ENCODE measurements at regions not wholly inside any gene's neighbourhood (a gene's known extent, or its start where the extent isn't known, plus 50 kb on each side); places are given as distances from the start of the nearest gene placed in this dataset.

DNA sequence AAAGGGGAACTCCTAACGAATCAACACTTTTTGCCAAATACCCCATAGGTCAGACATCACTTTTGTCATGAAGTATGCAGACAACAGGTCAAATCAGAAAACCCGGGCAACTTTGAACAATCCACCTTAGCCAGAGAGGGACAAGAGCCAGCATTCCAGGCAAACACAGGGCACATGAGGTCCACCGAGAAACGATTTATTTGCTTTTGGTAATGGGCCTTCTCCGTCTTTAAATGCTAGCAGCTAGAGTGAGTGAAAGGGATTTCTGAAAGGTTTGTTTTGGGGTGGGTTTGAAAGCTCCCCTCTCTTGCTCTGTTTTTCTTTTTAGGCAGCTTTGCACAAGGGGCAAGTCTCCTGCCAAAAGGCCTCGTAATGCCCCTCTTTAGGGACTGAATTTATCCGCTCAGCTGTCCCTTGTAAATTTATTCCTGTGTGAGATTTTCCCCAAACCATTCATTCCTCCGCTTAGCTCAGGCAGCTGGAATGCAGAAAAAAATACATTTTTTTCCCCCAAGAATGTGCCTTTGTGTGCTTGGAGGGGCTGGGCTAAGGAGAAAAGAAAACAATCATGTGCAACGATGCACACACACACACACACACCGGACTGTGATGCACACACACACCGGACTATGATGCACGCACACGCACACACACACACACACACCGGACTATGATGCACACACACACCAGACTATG lies 196.9 kb downstream of the SNX19 start:
- TF ChIP-seq, protein P1, sequence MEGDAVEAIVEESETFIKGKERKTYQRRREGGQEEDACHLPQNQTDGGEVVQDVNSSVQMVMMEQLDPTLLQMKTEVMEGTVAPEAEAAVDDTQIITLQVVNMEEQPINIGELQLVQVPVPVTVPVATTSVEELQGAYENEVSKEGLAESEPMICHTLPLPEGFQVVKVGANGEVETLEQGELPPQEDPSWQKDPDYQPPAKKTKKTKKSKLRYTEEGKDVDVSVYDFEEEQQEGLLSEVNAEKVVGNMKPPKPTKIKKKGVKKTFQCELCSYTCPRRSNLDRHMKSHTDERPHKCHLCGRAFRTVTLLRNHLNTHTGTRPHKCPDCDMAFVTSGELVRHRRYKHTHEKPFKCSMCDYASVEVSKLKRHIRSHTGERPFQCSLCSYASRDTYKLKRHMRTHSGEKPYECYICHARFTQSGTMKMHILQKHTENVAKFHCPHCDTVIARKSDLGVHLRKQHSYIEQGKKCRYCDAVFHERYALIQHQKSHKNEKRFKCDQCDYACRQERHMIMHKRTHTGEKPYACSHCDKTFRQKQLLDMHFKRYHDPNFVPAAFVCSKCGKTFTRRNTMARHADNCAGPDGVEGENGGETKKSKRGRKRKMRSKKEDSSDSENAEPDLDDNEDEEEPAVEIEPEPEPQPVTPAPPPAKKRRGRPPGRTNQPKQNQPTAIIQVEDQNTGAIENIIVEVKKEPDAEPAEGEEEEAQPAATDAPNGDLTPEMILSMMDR (IDR thresholded peaks at IDR 0.05 in 8 of 11, conservative IDR thresholded peaks at IDR 0.05 in 3 of 11) = no peak
- TF ChIP-seq POLR2A (IDR thresholded peaks at IDR 0.05) (no peak), POLR2AphosphoS5 (IDR thresholded peaks at IDR 0.05) (no peak)

Measured in spleen (tissue), 7 donors.